ENCODE measurements at regions not wholly inside any gene's neighbourhood (a gene's known extent, or its start where the extent isn't known, plus 50 kb on each side); places are given as distances from the start of the nearest gene placed in this dataset.

DNA sequence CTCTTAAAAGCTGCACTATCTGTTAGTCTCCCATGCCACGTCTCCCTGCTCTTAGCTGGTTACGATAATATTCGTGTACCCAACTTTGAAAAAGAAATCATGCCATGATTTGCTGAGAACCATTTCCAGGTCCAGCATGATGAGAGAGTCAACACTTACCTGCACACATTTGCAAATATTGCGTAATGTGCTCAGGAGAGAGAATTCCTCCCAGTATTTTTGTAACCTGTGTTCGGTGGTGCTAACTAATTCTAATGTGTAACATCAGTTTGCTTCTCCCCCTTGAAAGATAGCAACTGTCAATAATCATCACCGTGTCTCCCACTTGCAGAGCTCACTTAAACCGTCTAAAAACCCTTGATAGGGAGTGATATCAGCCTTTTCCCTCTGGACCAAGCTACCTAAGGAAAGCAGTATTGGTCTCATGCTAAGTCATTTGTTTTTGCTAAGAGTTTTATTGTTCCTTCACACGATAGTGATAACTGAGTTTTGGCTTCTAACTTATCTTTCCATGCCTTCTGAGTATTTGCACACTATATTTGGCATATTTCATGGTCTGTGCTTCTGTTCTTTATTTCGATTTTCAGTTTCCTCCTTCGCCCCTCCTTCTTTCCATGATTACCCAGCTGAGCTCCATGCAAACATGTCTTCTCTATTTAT lies 61.1 kb upstream of the IRF2BP2 start:
- no peak for TF ChIP-seq POLR2A (IDR thresholded peaks at IDR 0.05)
- TF ChIP-seq, protein P1, sequence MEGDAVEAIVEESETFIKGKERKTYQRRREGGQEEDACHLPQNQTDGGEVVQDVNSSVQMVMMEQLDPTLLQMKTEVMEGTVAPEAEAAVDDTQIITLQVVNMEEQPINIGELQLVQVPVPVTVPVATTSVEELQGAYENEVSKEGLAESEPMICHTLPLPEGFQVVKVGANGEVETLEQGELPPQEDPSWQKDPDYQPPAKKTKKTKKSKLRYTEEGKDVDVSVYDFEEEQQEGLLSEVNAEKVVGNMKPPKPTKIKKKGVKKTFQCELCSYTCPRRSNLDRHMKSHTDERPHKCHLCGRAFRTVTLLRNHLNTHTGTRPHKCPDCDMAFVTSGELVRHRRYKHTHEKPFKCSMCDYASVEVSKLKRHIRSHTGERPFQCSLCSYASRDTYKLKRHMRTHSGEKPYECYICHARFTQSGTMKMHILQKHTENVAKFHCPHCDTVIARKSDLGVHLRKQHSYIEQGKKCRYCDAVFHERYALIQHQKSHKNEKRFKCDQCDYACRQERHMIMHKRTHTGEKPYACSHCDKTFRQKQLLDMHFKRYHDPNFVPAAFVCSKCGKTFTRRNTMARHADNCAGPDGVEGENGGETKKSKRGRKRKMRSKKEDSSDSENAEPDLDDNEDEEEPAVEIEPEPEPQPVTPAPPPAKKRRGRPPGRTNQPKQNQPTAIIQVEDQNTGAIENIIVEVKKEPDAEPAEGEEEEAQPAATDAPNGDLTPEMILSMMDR (IDR thresholded peaks at IDR 0.05): no peak
- no peak for TF ChIP-seq POLR2AphosphoS5 (IDR thresholded peaks at IDR 0.05)

All from breast epithelium (tissue), 3 donors.